COLO668 (cell line): ENCODE measurements at regions not wholly inside any gene's neighbourhood (a gene's known extent, or its start where the extent isn't known, plus 50 kb on each side); places are given as distances from the start of the nearest gene placed in this dataset.

Experiments used
- DNase-seq: peaks from one replicate; lab custom pipeline; 2025; ENCODE audit not compliant: unreplicated experiment; lab: John Stamatoyannopoulos, UW

- no peak for DNase-seq
These were observed 57.7 kb upstream of the TNS3 start for GRCh38 chr7:47639495-47640110.

- DNase-seq = no peak
These were observed 56.9 kb upstream of the TNS3 start for GRCh38 chr7:47638679-47639315.

GRCh38 chr7:47636433-47637175 lies 54.7 kb upstream of the TNS3 start:
- no peak for DNase-seq

GRCh38 chr7:47636081-47636432 lies 54.1 kb upstream of the TNS3 start:
- DNase-seq = no peak

GRCh38 chr7:47635091-47636080 lies 53.5 kb upstream of the TNS3 start:
- peak; percentile 90 for DNase-seq

GRCh38 chr7:47634273-47634672 lies 52.4 kb upstream of the TNS3 start:
- no peak for DNase-seq

- no peak for DNase-seq
These were observed 51.2 kb upstream of the TNS3 start for GRCh38 chr7:47633134-47633533.
